Left lung (tissue), 4 donors: ENCODE measurements at regions not wholly inside any gene's neighbourhood (a gene's known extent, or its start where the extent isn't known, plus 50 kb on each side); places are given as distances from the start of the nearest gene placed in this dataset.
A peak's percentile ranks its signal among the peaks of the same experiment; 100 is the strongest.

Source experiments
- ATAC-seq: fragments of 200-7000 bp; cut with Tn5 transposase; one replicate; pipeline ENCODE4 v1.9.1; 2020; ENCODE audit warnings: moderate library complexity
- DNase-seq, 4 donors: peaks; one replicate each; pipeline ENCODE4 v3.0.0-alpha.2; 2013 to 2020
- H3K27ac ChIP-seq, 2 donors: fragments of 200-600 bp; sonication (generic) in 1 of 2; one replicate each; pipeline versions ENCODE4 v1.5.0 to v1.8.0; 2020 to 2021
- H3K27me3 ChIP-seq, 2 donors: fragments of 200-600 bp; sonication (generic) in 1 of 2; one replicate each; pipeline versions ENCODE4 v1.5.0 to v1.8.0; 2020 to 2021
- H3K36me3 ChIP-seq, 2 donors: fragments of 200-600 bp; sonication (generic) in 1 of 2; one replicate each; pipeline versions ENCODE4 v1.5.0 to v1.8.0; 2020 to 2021
- H3K4me1 ChIP-seq, 2 donors: fragments of 200-600 bp; one replicate each; pipeline ENCODE4 v1.8.0; 2021
- H3K4me3 ChIP-seq, 2 donors: fragments of 200-600 bp; sonication (generic) in 1 of 2; one replicate each; pipeline versions ENCODE4 v1.5.0 to v1.8.0; 2020 to 2021; ENCODE audit warnings: mild to moderate bottlenecking in 1 of 2
- H3K9me3 ChIP-seq, 2 donors: fragments of 200-600 bp; sonication (generic) in 1 of 2; one replicate each; pipeline versions ENCODE4 v1.5.0 to v1.8.0; 2020 to 2021
- intact Hi-C, 2 donors: fragments of 100-400 bp; cut with DNase I; formaldehyde crosslinking; loops; one replicate each; pipeline versions ENCODE4 v1.11.2 to v1.14.2; 2022
- TF ChIP-seq, protein P1 (sequence below), 2 donors: fragments of 200-600 bp; sonication (generic) in 1 of 2; IDR thresholded peaks; one replicate each; pipeline versions ENCODE4 v1.5.0 to v1.8.0; 2021; ENCODE audit warnings: antibody characterized with exemption in 2 of 2
- donor health status: DM: no; HTN: yes; CAD: no.
- donor health status: DM: no; HTN: no; CAD: no.

DNA sequence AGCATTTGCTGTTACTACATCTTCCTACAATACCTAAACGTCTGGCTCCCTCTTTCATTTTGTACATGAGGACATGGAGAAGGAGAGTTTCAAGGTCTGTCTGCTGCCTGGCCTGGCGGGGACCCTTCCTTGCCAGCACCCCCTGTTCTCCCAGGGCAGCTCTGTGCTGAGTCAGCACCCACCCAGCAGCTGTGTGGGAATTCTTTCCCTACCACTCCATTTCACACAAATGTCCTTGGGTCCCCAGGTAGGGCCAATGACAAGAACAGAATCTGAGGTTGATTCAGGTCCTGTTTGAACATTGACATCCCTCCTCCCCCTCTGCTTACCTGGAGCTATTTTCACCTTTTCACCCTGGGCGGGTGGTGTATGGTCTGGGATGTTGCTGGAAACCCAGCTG, 129.9 kb upstream of the ITGA6 start:
- no peaks in the 10 kb centered on the region for H3K36me3 ChIP-seq
- peaks cover 0 to 7% of the 10 kb centered on the region in 2 donors for H3K4me1 ChIP-seq
- no peak overlapping the region for H3K27ac ChIP-seq
- intact Hi-C loops, result no loop called here
- peaks cover 0 to 5% of the 10 kb centered on the region in 2 donors for H3K27me3 ChIP-seq
- H3K9me3 ChIP-seq, result no peaks in the 10 kb centered on the region
- no peak overlapping the region for H3K4me3 ChIP-seq
- TF ChIP-seq, protein P1, sequence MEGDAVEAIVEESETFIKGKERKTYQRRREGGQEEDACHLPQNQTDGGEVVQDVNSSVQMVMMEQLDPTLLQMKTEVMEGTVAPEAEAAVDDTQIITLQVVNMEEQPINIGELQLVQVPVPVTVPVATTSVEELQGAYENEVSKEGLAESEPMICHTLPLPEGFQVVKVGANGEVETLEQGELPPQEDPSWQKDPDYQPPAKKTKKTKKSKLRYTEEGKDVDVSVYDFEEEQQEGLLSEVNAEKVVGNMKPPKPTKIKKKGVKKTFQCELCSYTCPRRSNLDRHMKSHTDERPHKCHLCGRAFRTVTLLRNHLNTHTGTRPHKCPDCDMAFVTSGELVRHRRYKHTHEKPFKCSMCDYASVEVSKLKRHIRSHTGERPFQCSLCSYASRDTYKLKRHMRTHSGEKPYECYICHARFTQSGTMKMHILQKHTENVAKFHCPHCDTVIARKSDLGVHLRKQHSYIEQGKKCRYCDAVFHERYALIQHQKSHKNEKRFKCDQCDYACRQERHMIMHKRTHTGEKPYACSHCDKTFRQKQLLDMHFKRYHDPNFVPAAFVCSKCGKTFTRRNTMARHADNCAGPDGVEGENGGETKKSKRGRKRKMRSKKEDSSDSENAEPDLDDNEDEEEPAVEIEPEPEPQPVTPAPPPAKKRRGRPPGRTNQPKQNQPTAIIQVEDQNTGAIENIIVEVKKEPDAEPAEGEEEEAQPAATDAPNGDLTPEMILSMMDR (IDR thresholded peaks at IDR 0.05), result no peak
- no peak for ATAC-seq
- DNase-seq, result no peak

DNA sequence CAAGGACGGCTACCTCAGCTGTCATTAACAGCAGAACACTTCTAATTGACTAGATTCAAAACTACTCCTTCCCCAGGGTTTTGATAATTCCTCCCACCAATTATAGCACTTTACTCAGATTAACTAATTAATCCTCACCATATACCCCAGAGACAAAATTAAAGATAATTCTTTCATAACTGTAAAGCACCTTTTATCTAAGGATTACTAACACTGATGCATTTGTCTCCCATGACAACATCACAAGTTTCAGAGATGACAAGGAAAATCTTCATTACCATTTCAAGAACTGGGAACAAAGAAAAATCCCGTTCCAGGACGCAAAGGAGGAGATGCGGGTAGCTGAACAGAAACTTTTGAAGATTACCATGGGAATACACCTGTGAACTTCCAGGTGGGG, 129.4 kb upstream of the ITGA6 start:
- H3K36me3 ChIP-seq, result no peaks in the 10 kb centered on the region
- intact Hi-C loops, result no loop called here
- peaks cover 0 to 5% of the 10 kb centered on the region in 2 donors for H3K27me3 ChIP-seq
- ATAC-seq, result no peak
- no peak for DNase-seq
- H3K4me1 ChIP-seq, result peaks cover 0 to 7% of the 10 kb centered on the region in 2 donors
- H3K9me3 ChIP-seq, result no peaks in the 10 kb centered on the region
- TF ChIP-seq, protein P1 (IDR thresholded peaks at IDR 0.05), result no peak
- no peak overlapping the region for H3K4me3 ChIP-seq
- no peak overlapping the region for H3K27ac ChIP-seq

DNA sequence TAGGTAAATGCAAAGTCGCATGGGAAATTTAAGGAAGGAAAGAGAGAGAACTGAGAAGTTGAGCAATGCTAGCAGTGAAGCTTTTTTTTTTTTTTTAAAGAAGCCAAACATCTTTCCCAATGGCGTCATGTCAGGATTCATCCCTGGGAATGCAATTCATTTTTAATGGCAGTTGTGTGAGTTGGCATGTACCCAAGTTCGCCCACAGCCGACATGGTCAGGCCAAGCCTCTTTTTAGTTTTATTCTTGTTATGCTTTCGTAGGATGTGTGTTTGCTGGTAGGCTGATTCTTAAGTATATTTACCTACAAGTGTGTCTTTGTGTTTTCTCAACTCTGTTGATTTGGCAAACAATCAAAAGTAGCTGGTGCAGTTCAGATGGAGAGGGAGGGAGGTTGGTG, 127.6 kb upstream of the ITGA6 start:
- Histone ChIP-seq H3K27ac (no peak overlapping the region), H3K4me3 (no peak overlapping the region), H3K36me3 (no peaks in the 10 kb centered on the region), H3K27me3 (peaks cover 0 to 5% of the 10 kb centered on the region in 2 donors), H3K9me3 (no peaks in the 10 kb centered on the region), H3K4me1 (peaks cover 0 to 7% of the 10 kb centered on the region in 2 donors)
- DNase-seq (peak in 1 of 4 donors; percentile 45), ATAC-seq (no peak)
- intact Hi-C loops, result no loop called here
- TF ChIP-seq, protein P1 (IDR thresholded peaks at IDR 0.05), result no peak

DNA sequence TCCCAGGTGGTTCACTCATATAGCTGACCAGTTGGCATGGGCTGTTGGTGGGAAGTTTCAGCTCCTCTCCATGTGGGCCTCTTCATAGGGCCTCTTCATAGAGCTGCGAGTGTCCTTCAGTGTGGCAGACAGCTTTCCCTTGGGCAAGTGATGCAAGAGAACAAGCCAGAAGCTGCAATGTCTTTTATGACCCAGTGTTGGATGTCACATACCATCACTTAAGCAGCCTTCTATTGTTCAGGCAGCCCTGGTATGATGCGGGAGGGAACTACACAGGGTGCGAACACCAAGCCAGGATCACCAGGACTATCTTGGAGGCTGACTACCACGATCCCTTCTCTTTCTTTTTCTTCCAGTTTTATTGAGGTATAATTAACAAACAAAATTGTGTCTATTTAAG, 126.5 kb upstream of the ITGA6 start:
- Histone ChIP-seq H3K9me3 (no peaks in the 10 kb centered on the region), H3K4me3 (no peak overlapping the region), H3K4me1 (peaks cover 0 to 7% of the 10 kb centered on the region in 2 donors), H3K27ac (no peak overlapping the region), H3K27me3 (peaks cover 0 to 5% of the 10 kb centered on the region in 2 donors), H3K36me3 (no peaks in the 10 kb centered on the region)
- TF ChIP-seq, protein P1 (IDR thresholded peaks at IDR 0.05), result no peak
- intact Hi-C loops, result no loop called here
- ATAC-seq (no peak), DNase-seq (no peak)

DNA sequence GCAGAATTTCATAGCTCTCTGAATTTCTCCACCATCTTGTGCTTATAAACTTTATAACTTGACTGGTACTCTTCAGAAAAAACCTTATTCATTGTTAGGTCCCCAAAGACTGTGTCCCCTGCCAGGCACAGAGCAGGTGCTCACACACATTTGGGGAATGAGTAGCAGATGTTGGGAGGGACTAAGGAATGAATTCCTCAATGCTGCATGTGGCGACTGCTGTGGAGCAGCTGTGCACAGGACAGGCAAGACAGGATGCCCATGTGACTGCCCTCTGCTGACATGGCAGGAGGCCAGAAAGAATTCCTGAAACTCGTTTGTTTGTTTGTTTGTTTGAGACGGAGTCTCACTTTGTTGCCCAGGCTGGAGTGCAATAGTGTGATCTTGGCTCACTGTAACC, 122.3 kb upstream of the ITGA6 start:
- Histone ChIP-seq H3K27me3 (no peaks in the 10 kb centered on the region), H3K36me3 (no peaks in the 10 kb centered on the region), H3K4me3 (no peak overlapping the region), H3K4me1 (no peaks in the 10 kb centered on the region), H3K27ac (no peak overlapping the region), H3K9me3 (no peaks in the 10 kb centered on the region)
- intact Hi-C loops, result no loop called here
- TF ChIP-seq, protein P1 (IDR thresholded peaks at IDR 0.05), result no peak
- no peak for ATAC-seq
- no peak for DNase-seq
